HG03095 (cell line): ENCODE measurements at regions not wholly inside any gene's neighbourhood (a gene's known extent, or its start where the extent isn't known, plus 50 kb on each side); places are given as distances from the start of the nearest gene placed in this dataset.

Source experiments
- ATAC-seq: cut with Tn5 transposase; IDR thresholded peaks from one replicate; pipeline ENCODE4 v1.9.1; 2021; ENCODE audit warnings: moderate library complexity; ENCODE audit not compliant: unreplicated experiment

GRCh38 chr4:32184186-32184585, 1464.0 kb downstream of the PCDH7 start:
- no peak for ATAC-seq

GRCh38 chr4:32189130-32189529, 1469.0 kb downstream of the PCDH7 start:
- ATAC-seq = no peak

GRCh38 chr4:32189788-32190187, 1469.6 kb downstream of the PCDH7 start:
- ATAC-seq = no peak

DNA sequence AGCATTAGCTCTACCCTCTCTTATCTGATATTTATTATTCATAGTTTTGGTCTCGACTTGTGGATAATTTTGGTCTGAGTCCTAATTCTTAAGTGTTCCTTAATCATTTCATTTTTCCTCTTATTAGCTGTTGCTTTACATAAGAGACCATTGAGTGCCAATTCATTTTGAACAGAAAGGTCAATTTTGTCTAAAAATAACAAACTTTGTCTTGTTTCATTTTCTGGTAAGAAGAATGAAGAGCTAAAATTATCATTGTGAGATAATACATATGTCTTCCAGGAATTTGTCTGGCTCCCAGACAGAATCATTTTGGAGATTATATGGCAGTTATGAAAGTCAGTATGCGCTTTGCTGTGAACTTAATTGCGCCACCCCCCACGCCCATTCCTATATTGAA, 1471.8 kb downstream of the PCDH7 start:
- ATAC-seq = no peak

GRCh38 chr4:32192363-32192762, 1472.2 kb downstream of the PCDH7 start:
- ATAC-seq = no peak

GRCh38 chr4:32192991-32193390, 1472.8 kb downstream of the PCDH7 start:
- ATAC-seq = no peak

DNA sequence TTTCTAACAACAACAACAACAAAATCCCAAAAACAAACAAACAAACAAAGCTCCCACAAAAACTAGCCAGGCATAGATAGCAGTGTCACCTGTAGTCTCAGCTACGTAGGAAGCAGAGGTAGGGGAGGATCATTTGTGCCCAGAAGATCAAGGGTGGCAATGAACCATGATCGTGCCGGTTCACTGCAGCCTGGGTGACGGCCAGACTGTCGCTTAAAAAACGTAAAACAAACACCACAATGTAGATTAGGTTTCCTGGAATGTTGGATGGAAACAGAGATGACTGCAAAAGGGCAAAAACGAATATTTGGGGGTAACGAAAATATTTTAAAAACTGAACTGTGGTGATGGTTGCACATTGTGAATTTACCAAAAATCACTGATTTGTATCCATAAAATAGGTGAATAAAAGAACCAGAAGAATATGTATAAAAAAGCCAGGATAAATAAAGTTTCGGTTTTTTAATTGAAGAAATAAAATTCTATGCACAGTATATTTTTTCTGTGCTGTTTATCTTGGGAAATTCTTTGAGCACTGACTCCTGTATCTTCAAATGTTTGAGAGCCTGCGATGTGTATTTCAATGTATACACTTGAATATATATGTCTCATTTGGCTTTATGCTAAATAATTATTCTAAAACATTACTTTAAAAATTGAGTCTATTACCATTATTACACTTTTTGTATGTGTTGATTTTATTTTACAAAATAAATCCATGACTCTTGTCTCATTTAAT, 1477.0 kb downstream of the PCDH7 start:
- ATAC-seq = no peak

DNA sequence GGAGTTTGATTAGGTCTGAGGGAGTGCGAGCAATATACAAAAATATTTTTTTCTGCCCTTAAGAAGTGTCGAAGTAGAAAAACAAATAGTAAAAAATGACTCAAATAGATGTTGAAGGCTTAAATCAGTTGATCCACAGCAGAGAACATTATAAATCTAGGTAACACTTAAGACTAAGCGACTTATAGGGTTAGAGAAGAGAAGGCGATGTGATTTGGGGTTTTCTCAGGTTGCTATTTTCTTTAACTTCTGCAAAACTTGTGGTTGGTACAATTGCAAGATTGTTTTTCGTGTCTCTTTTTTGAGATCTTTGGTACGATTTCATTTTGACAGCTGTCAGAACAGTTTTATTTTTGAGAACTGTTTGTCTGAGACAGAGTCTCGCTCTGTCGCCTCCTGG, 1479.5 kb downstream of the PCDH7 start:
- ATAC-seq = no peak

- no peak for ATAC-seq
Observed at GRCh38 chr4:32203340-32203739, 1483.2 kb downstream of the PCDH7 start.

- ATAC-seq = no peak
Observed at GRCh38 chr4:32206756-32207155, 1486.6 kb downstream of the PCDH7 start.

DNA sequence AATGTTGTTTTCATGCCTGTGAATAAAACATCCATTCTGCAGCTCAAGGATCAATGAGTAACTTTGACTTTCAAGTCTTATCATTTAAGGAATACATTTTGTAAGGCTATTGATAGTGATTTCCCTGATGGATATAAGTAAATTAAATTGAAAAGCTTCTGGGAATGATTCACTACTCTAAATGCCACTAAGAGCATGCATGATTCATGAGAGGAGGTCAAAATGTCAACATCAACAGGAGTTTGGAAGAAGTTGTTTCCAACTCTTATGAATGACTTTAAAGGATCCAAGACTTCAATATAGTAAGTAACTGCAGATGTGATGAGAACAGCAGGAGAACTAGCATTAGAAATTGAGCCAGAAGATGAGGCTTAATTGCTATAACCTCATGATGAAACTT, 1487.3 kb downstream of the PCDH7 start:
- no peak for ATAC-seq

DNA sequence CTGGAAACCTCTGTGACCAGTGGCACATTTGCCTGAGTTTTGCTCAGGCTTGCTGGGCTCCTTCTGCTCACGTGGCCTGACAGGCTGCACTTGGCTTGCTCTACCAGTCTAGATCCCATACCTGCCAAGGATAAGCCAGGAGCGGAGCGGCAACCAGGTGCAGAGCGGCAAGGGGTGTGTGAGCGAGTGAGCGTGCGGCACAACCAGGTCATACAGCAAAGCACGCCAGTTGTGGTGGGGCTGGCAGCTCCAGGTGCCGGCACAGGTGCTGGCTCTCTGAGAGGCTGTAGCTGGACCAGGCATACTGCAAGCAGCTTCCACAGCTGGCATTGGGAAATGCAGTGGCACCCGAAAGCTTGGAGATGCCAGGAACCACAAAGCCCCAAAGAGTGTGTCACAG, 1495.1 kb downstream of the PCDH7 start:
- ATAC-seq = no peak

DNA sequence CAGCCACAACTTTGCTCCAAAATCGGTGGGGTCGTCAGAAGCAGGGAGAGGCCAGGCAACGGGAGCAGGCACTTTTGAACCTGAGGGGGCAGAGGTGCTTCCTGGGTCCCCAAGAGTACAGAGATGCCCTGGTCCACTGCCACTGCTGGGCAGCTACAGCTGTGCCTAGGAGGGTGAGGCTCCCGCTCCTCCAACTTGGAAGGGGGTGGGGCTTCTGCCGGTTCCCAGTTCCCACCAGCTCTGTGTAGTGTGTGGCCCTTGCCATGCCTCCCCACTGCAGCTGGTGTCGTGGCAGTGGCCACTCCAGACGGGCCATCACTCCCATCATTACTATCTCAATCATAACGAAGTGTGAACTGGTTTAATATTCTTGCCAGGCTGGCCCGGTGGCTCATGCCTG, 1496.3 kb downstream of the PCDH7 start:
- ATAC-seq = no peak

- no peak for ATAC-seq
Observed at GRCh38 chr4:32219306-32220075, 1499.3 kb downstream of the PCDH7 start.

- ATAC-seq = no peak
Observed at GRCh38 chr4:32226204-32226603, 1506.0 kb downstream of the PCDH7 start.

GRCh38 chr4:32226733-32227132, 1506.6 kb downstream of the PCDH7 start:
- ATAC-seq = no peak

DNA sequence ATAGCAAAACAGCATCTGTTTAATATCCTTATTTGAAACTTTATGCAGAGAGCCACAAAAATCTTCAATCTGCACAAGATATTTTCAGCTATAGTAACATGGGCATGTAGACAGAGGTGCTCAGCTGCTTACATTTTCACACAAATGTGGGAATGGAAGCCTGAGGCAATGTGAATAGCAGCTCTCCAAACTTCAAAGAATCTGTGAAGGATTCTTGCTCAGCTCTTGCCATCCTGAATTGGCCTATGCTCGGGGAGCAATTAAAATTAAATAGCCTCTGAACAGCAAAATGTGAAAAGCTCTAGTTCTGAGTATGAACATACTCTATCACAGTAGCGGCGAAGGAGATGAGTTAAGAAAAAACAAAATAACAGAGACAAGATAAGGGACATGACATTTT, 1523.8 kb downstream of the PCDH7 start:
- no peak for ATAC-seq

GRCh38 chr4:32249040-32249439, 1528.9 kb downstream of the PCDH7 start:
- ATAC-seq = no peak

DNA sequence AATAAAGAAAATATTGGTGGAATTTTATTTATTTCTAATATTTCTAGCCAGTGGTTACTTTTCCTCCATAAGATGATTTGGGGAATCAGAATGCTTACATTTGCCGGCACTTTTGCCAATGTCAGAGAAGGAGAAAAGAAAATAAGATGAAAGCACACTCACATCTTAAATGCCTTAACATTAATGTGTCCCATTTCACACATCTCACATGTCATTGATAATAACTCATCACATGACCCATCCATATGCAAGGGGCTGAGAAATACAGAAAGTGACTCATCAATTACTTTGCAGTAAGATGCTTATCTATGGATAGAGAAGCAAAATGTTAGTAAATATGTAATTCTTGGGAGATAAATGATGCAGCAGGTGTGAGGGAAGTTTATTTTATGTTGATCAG, 1531.0 kb downstream of the PCDH7 start:
- ATAC-seq = no peak

- ATAC-seq = no peak
Observed at GRCh38 chr4:32251926-32252325, 1531.8 kb downstream of the PCDH7 start.

- no peak for ATAC-seq
Observed at GRCh38 chr4:32254216-32254615, 1534.0 kb downstream of the PCDH7 start.

DNA sequence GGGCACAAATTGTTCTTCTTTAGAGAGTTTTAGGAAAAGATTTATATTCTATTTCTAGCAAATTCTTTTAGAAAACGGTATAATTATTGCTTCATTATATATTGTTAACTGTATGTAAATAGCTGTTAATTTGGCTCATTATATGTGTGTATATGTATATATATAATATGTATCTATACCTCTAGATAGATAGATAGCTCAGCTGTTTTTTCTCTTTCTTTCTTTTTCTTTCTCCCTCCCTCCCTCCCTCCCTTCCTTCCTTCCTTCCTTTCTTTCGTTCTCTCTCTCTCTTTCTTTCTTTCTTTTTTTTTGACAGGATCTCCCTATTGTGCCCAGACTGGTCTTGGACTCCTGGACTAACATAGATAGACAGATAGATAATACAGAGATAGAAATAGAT, 1538.8 kb downstream of the PCDH7 start:
- no peak for ATAC-seq

DNA sequence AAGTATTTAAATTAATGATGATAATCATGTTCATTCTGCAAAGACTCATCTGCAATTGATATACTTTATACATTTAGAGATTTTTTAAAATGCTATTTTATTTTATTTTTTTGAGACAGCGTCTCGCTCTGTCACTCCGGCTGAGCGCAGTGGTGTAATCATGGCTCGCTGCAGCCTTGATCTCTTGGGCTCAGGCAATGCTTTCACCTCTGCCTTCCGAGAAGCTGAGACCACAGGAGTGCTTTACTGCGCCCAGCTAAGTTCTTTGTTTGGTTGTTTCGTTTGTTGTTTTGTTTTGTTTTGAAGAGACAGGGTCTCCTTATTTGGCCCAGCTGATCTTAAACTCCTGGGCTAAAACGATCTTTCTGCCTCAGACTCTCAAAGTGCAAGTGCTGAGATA, 1541.0 kb downstream of the PCDH7 start:
- no peak for ATAC-seq
